Endodermal cell (in vitro differentiated cells): ENCODE measurements at regions not wholly inside any gene's neighbourhood (a gene's known extent, or its start where the extent isn't known, plus 50 kb on each side); places are given as distances from the start of the nearest gene placed in this dataset.

Source experiments
- DNase-seq: peaks from one replicate; pipeline ENCODE4 v3.0.0-alpha.2; 2017
- H3K27ac ChIP-seq: 2 replicates; pipeline ENCODE4 v1.5.1; 2013; ENCODE audit warnings: mild to moderate bottlenecking, low read depth, low read length, moderate library complexity
- H3K27me3 ChIP-seq: 2 replicates; pipeline ENCODE4 v1.6.1; 2013; ENCODE audit warnings: mild to moderate bottlenecking, low read length, moderate library complexity; ENCODE audit not compliant: insufficient read depth, control insufficient read depth, poor library complexity, severe bottlenecking
- H3K36me3 ChIP-seq: 2 replicates; pipeline ENCODE4 v1.7.0; 2013; ENCODE audit warnings: mild to moderate bottlenecking, low read length, moderate library complexity; ENCODE audit not compliant: control insufficient read depth, insufficient read depth
- H3K4me1 ChIP-seq: one replicate; pipeline ENCODE4 v1.7.0; 2013; ENCODE audit warnings: low read length; ENCODE audit not compliant: control insufficient read depth, insufficient read depth
- H3K4me3 ChIP-seq: 2 replicates; pipeline ENCODE4 v1.5.1; 2013; ENCODE audit warnings: mild to moderate bottlenecking, low read length, moderate library complexity
- H3K9ac ChIP-seq: 2 replicates; pipeline ENCODE4 v1.6.1; 2013; ENCODE audit warnings: mild to moderate bottlenecking, low read length, moderate library complexity; ENCODE audit not compliant: poor library complexity, severe bottlenecking; ENCODE audit errors: extremely low read depth
- H3K9me3 ChIP-seq: 2 replicates; pipeline ENCODE4 v1.6.1; 2013; ENCODE audit warnings: mild to moderate bottlenecking, low read length, moderate library complexity; ENCODE audit not compliant: control insufficient read depth
- H3K27ac Mint-ChIP-seq: 2 replicates; pipeline ENCODE4 v1.8.0; 2020; ENCODE audit warnings: mixed read lengths
- H3K27me3 Mint-ChIP-seq: 2 replicates; pipeline ENCODE4 v1.8.0; 2021; ENCODE audit warnings: mild to moderate bottlenecking, mixed read lengths; ENCODE audit not compliant: insufficient read depth
- H3K36me3 Mint-ChIP-seq: 2 replicates; pipeline ENCODE4 v1.8.0; 2020; ENCODE audit warnings: low read depth, mixed read lengths
- H3K4me1 Mint-ChIP-seq: 2 replicates; pipeline ENCODE4 v1.8.0; 2020; ENCODE audit warnings: mixed read lengths
- H3K4me3 Mint-ChIP-seq: 2 replicates; pipeline ENCODE4 v1.8.0; 2020; ENCODE audit warnings: mild to moderate bottlenecking, moderate library complexity, mixed read lengths
- H3K9me3 Mint-ChIP-seq: 2 replicates; pipeline ENCODE4 v1.8.0; 2020; ENCODE audit warnings: mild to moderate bottlenecking, mixed read lengths
- CTCF ChIP-seq: fragments of 200-600 bp; sonication (generic); conservative IDR thresholded peaks from 2 replicates; pipeline ENCODE4 v1.5.0; 2021; ENCODE audit warnings: antibody characterized with exemption, mild to moderate bottlenecking
- WGBS, 2 experiments: methylation state at CpG; one replicate each; pipeline versions ENCODE4 v1.1.5 to v1.1.7; 2013; ENCODE audit warnings: missing lambda C conversion rate in 2 of 2, mixed read lengths in 1 of 2; ENCODE audit not compliant: insufficient coverage in 1 of 2, insufficient read length in 1 of 2; 5-methylcytosine and 5-hydroxymethylcytosine counted together

- Histone ChIP-seq H3K4me1 (no peaks in the 10 kb centered on the region), H3K36me3 (no peaks in the 10 kb centered on the region), H3K9me3 (no peaks in the 10 kb centered on the region), H3K4me3 (no peak overlapping the region), H3K27ac (no peak overlapping the region), H3K27me3 (no peaks in the 10 kb centered on the region), H3K9ac (no peak overlapping the region)
- Mint-ChIP-seq H3K27ac (no peak overlapping the region), H3K27me3 (no peaks in the 10 kb centered on the region), H3K4me3 (no peak overlapping the region), H3K9me3 (no peaks in the 10 kb centered on the region), H3K4me1 (peaks cover 5% of the 10 kb centered on the region), H3K36me3 (peaks cover 2% of the 10 kb centered on the region)
- DNase-seq, result no peak
- 73% methylated on average over 2 of the region's 3 CpGs; no CpG with 5 or more reads in 1 of the 2 experiments for WGBS, 2 experiments
- no peak for TF ChIP-seq CTCF
These were observed 131.7 kb upstream of the CCNG1 start for GRCh38 chr5:163305655-163306054.

- Histone ChIP-seq H3K36me3 (no peaks in the 10 kb centered on the region), H3K4me1 (no peaks in the 10 kb centered on the region), H3K27ac (no peak overlapping the region), H3K4me3 (no peak overlapping the region), H3K9ac (no peak overlapping the region), H3K27me3 (no peaks in the 10 kb centered on the region), H3K9me3 (no peaks in the 10 kb centered on the region)
- Mint-ChIP-seq H3K36me3 (peaks cover 2% of the 10 kb centered on the region), H3K27ac (no peak overlapping the region), H3K4me1 (peaks cover 5% of the 10 kb centered on the region), H3K4me3 (no peak overlapping the region), H3K9me3 (no peaks in the 10 kb centered on the region), H3K27me3 (no peaks in the 10 kb centered on the region)
- no peak for DNase-seq
- WGBS, 2 experiments, result 74 to 100% methylated on average over 1 to 2 of the region's 2 CpGs
- peak; percentile 79 for TF ChIP-seq CTCF
These were observed 131.0 kb upstream of the CCNG1 start for GRCh38 chr5:163306421-163306820.

- no peaks in the 10 kb centered on the region for H3K27me3 ChIP-seq
- Mint-ChIP-seq H3K36me3 (peaks cover 13% of the 10 kb centered on the region), H3K4me3 (no peak overlapping the region), H3K27me3 (no peaks in the 10 kb centered on the region), H3K4me1 (peaks cover 2% of the 10 kb centered on the region), H3K9me3 (peaks cover 20% of the 10 kb centered on the region), H3K27ac (no peak overlapping the region)
- no peaks in the 10 kb centered on the region for H3K4me1 ChIP-seq
- H3K9ac ChIP-seq, result no peak overlapping the region
- TF ChIP-seq CTCF, result no peak
- 89 to 100% methylated on average over 2 of the region's 2 CpGs for WGBS, 2 experiments
- no peak overlapping the region for H3K27ac ChIP-seq
- no peak for DNase-seq
- H3K36me3 ChIP-seq, result no peaks in the 10 kb centered on the region
- H3K9me3 ChIP-seq, result peaks cover 16% of the 10 kb centered on the region
- H3K4me3 ChIP-seq, result no peak overlapping the region
These were observed 127.5 kb upstream of the CCNG1 start for GRCh38 chr5:163309914-163310313.
